ENCODE measurements at regions not wholly inside any gene's neighbourhood (a gene's known extent, or its start where the extent isn't known, plus 50 kb on each side); places are given as distances from the start of the nearest gene placed in this dataset.

- TF ChIP-seq MAZ (CRISPR knock-in tag; conservative IDR thresholded peaks at IDR 0.05 in 1 of 2, IDR thresholded peaks at IDR 0.05 in 1 of 2): no peak
- no peak for TF ChIP-seq TAF1 (IDR thresholded peaks at IDR 0.05; ENCODE audit: control insufficient read depth, extremely low read depth, insufficient read depth, low read length, severe bottlenecking)
- TF ChIP-seq ETS2 (tag; IDR thresholded peaks at IDR 0.05; ENCODE audit: borderline replicate concordance, poor library complexity, severe bottlenecking): no peak
- no peak for TF ChIP-seq OTX1 (CRISPR knock-in tag; IDR thresholded peaks at IDR 0.05)
- TF ChIP-seq MTA2 (IDR thresholded peaks at IDR 0.05; ENCODE audit: low read depth): no peak
- TF ChIP-seq HLTF (IDR thresholded peaks at IDR 0.05): no peak
- no peak for TF ChIP-seq RUNX1 (IDR thresholded peaks at IDR 0.05; ENCODE audit: low read depth)
- TF ChIP-seq RREB1 (CRISPR knock-in tag; IDR thresholded peaks at IDR 0.05): no peak
- TF ChIP-seq BRF2 (IDR thresholded peaks at IDR 0.05; ENCODE audit: borderline replicate concordance, insufficient read depth, insufficient read length): no peak
- TF ChIP-seq NBN (IDR thresholded peaks at IDR 0.05; ENCODE audit: low read depth): no peak
- TF ChIP-seq ZNF121 (CRISPR knock-in tag; conservative IDR thresholded peaks at IDR 0.05): no peak
- no peak for TF ChIP-seq SAFB2 (IDR thresholded peaks at IDR 0.05; ENCODE audit: borderline replicate concordance, low read depth, low read length, severe bottlenecking)
- BruUV-seq (replicated peaks): no TSS peak
- H3K27me3 ChIP-seq (ENCODE audit: control insufficient read depth in 2 of 2, insufficient read depth in 2 of 2, low read length in 2 of 2): peaks cover 3 to 30% of the 10 kb centered on the region in 2 experiments; a peak in 4 of 5 replicates
- H3K9me1 ChIP-seq (ENCODE audit: control insufficient read depth, insufficient read depth, low read length): no peaks in the 10 kb centered on the region
- FAIRE-seq (no peak), DNase-seq (ENCODE audit: extremely low read depth in 1 of 4, low spot score in 3 of 4) (no peak), ATAC-seq (no peak)
- H3K36me3 ChIP-seq (ENCODE audit: control insufficient read depth, insufficient read depth, low read length): no peaks in the 10 kb centered on the region
- in situ Hi-C loops (cut with MboI) (no loop called here), intact Hi-C loops (cut with micrococcal nuclease) (no loop called here)
- no peaks in the 10 kb centered on the region for H3K9me3 ChIP-seq (replicated peaks; ENCODE audit: control insufficient read depth, insufficient read depth, low read depth, low read length)
- ChIA-PET POLR2A (no interaction called here), CTCF (ENCODE audit: low intra/inter-chr PET ratio) (no interaction called here)
- H2AFZ ChIP-seq (ENCODE audit: low read depth, low read length): no peak overlapping the region
- no peak overlapping the region for H3K4me3 ChIP-seq
- H3K27ac ChIP-seq (ENCODE audit: extremely low read depth, low read depth, low read length): no peak overlapping the region
- WGBS (ENCODE audit: insufficient coverage, low coverage, missing lambda C conversion rate): 2% methylated on average over 11 of the region's 11 CpGs
- no peaks in the 10 kb centered on the region for H4K20me1 ChIP-seq (replicated peaks; ENCODE audit: control insufficient read depth, insufficient read depth, low read length)
- no peak overlapping the region for H3K4me2 ChIP-seq (ENCODE audit: insufficient read depth, low read length)
- no peaks in the 10 kb centered on the region for H3K79me2 ChIP-seq (ENCODE audit: control insufficient read depth, insufficient read depth, low read length)
- no peak overlapping the region for H3K9ac ChIP-seq (ENCODE audit: insufficient read depth in 1 of 2, low read depth in 2 of 2, low read length in 2 of 2)
- no peaks in the 10 kb centered on the region for H3K4me1 ChIP-seq (replicated peaks in 1 of 2; ENCODE audit: control insufficient read depth in 2 of 2, insufficient read depth in 2 of 2, low read length in 2 of 2)
These were observed 288.3 kb upstream of the HABP2 start for GRCh38 chr10:113264333-113265131.

Data from K562 (cell line).